ENCODE measurements at regions not wholly inside any gene's neighbourhood (a gene's known extent, or its start where the extent isn't known, plus 50 kb on each side); places are given as distances from the start of the nearest gene placed in this dataset.

DNA sequence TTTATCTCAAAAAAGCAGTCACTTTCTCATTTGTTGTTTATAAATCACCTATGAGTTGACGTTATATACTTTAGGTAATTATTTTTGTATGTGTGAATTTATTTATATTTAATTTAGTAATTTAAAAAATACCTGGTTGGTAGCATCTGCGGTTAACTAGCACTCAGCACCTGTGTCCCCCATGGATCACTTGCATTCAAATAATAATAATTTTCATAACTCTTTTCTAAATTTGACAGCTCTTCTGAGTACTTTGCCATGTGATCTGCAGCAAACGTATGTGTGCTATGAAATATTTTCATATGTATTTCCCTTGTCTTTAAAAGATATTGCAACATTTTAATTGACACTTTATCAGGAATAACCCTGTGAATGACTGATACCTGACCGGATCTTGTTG is 88.1 kb downstream of the CMPK2 start (continued):
- TF ChIP-seq, protein P1, sequence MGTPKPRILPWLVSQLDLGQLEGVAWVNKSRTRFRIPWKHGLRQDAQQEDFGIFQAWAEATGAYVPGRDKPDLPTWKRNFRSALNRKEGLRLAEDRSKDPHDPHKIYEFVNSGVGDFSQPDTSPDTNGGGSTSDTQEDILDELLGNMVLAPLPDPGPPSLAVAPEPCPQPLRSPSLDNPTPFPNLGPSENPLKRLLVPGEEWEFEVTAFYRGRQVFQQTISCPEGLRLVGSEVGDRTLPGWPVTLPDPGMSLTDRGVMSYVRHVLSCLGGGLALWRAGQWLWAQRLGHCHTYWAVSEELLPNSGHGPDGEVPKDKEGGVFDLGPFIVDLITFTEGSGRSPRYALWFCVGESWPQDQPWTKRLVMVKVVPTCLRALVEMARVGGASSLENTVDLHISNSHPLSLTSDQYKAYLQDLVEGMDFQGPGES (IDR thresholded peaks at IDR 0.05; ENCODE audit: low read depth, low read length): no peak
- no peak for TF ChIP-seq TEAD4 (IDR thresholded peaks at IDR 0.05; ENCODE audit: borderline replicate concordance, insufficient read depth)
- no peak for TF ChIP-seq SMC3 (IDR thresholded peaks at IDR 0.05; ENCODE audit: low read depth, low read length)
- TF ChIP-seq GABPA (IDR thresholded peaks at IDR 0.05; ENCODE audit: low read depth): no peak

DNA sequence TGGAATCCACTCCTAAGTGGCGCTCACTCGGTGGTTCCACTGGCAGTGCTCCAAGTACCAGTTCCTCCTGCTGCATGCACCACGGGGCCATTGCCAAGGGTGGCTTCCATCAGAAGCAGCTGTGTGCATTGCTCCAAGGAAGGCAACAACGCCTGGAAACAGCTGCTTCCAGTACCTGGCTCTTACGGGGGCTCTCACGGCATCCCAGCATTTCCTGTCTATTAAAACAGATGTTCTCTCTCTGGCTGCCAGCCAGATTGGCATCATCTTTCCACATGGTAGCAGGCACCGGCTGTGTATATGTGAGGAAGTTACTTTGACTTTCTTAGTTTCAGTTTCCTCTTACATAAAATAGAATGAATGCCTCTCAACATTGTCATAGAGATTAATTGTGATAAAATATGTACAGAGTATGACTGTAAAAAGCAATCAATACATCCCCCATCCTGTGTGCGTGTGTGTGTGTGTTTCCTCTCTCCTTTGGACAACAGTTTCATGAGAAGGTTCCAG is 84.9 kb downstream of the CMPK2 start:
- Histone ChIP-seq H3K4me1 (ENCODE audit: control insufficient read depth in 1 of 2, insufficient read depth in 2 of 2, low read depth in 1 of 2, low read length in 1 of 2) (peaks cover 0 to 13% of the 10 kb centered on the region in 2 experiments; a peak in 1 of 4 replicates), H2AFZ (ENCODE audit: low read depth) (no peak overlapping the region), H3K36me3 (replicated peaks in 1 of 2; ENCODE audit: control insufficient read depth in 1 of 2, insufficient read depth in 2 of 2, low read length in 1 of 2) (no peaks in the 10 kb centered on the region), H3K27ac (ENCODE audit: low read depth in 2 of 2, low read length in 1 of 2) (no peak overlapping the region), H4K20me1 (ENCODE audit: insufficient read depth) (no peaks in the 10 kb centered on the region), H3K4me2 (peak overlapping the region; percentile 32), H3K4me3 (ENCODE audit: low read depth in 2 of 2, low read length in 1 of 2) (peak overlapping the region in 1 of 2 experiments; percentile 3; a peak in 1 of 4 replicates), H3K9me2 (no peaks in the 10 kb centered on the region), H3K27me3 (ENCODE audit: insufficient read depth) (no peaks in the 10 kb centered on the region), H3F3A (replicated peaks; ENCODE audit: insufficient read depth) (no peaks in the 10 kb centered on the region), H3K9me3 (no peaks in the 10 kb centered on the region; the same call in 1 of the 2 replicates), H3K9ac (no peak overlapping the region), H3K79me2 (ENCODE audit: insufficient read depth) (no peaks in the 10 kb centered on the region)
- ChIA-PET CTCF (interaction anchor here (1.0 to 2.5 kb wide), 3 partner anchors 8 to 1087 kb away, joined by 3 to 7 read pairs (median 4); no protein-coding TSS in a partner anchor), POLR2A (interaction anchor here (0.6 kb wide), 1 partner anchor 10 kb away, joined by 4 read pairs; no protein-coding TSS in a partner anchor)
- 37% methylated on average over 8 of the region's 8 CpGs for WGBS (ENCODE audit: low lambda C conversion rate)
- DNase-seq: peak; percentile 76
- TF ChIP-seq, protein P2, sequence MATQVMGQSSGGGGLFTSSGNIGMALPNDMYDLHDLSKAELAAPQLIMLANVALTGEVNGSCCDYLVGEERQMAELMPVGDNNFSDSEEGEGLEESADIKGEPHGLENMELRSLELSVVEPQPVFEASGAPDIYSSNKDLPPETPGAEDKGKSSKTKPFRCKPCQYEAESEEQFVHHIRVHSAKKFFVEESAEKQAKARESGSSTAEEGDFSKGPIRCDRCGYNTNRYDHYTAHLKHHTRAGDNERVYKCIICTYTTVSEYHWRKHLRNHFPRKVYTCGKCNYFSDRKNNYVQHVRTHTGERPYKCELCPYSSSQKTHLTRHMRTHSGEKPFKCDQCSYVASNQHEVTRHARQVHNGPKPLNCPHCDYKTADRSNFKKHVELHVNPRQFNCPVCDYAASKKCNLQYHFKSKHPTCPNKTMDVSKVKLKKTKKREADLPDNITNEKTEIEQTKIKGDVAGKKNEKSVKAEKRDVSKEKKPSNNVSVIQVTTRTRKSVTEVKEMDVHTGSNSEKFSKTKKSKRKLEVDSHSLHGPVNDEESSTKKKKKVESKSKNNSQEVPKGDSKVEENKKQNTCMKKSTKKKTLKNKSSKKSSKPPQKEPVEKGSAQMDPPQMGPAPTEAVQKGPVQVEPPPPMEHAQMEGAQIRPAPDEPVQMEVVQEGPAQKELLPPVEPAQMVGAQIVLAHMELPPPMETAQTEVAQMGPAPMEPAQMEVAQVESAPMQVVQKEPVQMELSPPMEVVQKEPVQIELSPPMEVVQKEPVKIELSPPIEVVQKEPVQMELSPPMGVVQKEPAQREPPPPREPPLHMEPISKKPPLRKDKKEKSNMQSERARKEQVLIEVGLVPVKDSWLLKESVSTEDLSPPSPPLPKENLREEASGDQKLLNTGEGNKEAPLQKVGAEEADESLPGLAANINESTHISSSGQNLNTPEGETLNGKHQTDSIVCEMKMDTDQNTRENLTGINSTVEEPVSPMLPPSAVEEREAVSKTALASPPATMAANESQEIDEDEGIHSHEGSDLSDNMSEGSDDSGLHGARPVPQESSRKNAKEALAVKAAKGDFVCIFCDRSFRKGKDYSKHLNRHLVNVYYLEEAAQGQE (IDR thresholded peaks at IDR 0.05; ENCODE audit: low read depth, low read length): no peak
- TF ChIP-seq, protein P3, sequence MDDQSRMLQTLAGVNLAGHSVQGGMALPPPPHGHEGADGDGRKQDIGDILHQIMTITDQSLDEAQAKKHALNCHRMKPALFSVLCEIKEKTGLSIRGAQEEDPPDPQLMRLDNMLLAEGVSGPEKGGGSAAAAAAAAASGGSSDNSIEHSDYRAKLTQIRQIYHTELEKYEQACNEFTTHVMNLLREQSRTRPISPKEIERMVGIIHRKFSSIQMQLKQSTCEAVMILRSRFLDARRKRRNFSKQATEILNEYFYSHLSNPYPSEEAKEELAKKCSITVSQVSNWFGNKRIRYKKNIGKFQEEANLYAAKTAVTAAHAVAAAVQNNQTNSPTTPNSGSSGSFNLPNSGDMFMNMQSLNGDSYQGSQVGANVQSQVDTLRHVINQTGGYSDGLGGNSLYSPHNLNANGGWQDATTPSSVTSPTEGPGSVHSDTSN (IDR thresholded peaks at IDR 0.05): no peak
- TF ChIP-seq, protein P1 (IDR thresholded peaks at IDR 0.05; ENCODE audit: low read depth, low read length): no peak
- TF ChIP-seq, protein P4, sequence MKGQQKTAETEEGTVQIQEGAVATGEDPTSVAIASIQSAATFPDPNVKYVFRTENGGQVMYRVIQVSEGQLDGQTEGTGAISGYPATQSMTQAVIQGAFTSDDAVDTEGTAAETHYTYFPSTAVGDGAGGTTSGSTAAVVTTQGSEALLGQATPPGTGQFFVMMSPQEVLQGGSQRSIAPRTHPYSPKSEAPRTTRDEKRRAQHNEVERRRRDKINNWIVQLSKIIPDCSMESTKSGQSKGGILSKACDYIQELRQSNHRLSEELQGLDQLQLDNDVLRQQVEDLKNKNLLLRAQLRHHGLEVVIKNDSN (IDR thresholded peaks at IDR 0.05; ENCODE audit: borderline replicate concordance, low read depth): no peak
- TF ChIP-seq MEF2A (IDR thresholded peaks at IDR 0.05; ENCODE audit: borderline replicate concordance, low read depth): no peak
- TF ChIP-seq TCF12 (IDR thresholded peaks at IDR 0.05): no peak
- no peak for TF ChIP-seq GABPA (IDR thresholded peaks at IDR 0.05; ENCODE audit: low read depth)
- TF ChIP-seq MXI1 (IDR thresholded peaks at IDR 0.05; ENCODE audit: low read depth, low read length): no peak; the same call in 1 of the 2 replicates
- peak; percentile 27 for TF ChIP-seq CHD2 (IDR thresholded peaks at IDR 0.05; ENCODE audit: low read length, partially characterized antibody)
- peak; percentile 22; the same call in 1 of the 2 replicates for TF ChIP-seq NFIC (IDR thresholded peaks at IDR 0.05; ENCODE audit: borderline replicate concordance)
- no peak for TF ChIP-seq RAD21 (IDR thresholded peaks at IDR 0.05; ENCODE audit: low read length)
- TF ChIP-seq, protein P5, sequence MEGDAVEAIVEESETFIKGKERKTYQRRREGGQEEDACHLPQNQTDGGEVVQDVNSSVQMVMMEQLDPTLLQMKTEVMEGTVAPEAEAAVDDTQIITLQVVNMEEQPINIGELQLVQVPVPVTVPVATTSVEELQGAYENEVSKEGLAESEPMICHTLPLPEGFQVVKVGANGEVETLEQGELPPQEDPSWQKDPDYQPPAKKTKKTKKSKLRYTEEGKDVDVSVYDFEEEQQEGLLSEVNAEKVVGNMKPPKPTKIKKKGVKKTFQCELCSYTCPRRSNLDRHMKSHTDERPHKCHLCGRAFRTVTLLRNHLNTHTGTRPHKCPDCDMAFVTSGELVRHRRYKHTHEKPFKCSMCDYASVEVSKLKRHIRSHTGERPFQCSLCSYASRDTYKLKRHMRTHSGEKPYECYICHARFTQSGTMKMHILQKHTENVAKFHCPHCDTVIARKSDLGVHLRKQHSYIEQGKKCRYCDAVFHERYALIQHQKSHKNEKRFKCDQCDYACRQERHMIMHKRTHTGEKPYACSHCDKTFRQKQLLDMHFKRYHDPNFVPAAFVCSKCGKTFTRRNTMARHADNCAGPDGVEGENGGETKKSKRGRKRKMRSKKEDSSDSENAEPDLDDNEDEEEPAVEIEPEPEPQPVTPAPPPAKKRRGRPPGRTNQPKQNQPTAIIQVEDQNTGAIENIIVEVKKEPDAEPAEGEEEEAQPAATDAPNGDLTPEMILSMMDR (IDR thresholded peaks at IDR 0.05): no peak
- TF ChIP-seq, protein P6, sequence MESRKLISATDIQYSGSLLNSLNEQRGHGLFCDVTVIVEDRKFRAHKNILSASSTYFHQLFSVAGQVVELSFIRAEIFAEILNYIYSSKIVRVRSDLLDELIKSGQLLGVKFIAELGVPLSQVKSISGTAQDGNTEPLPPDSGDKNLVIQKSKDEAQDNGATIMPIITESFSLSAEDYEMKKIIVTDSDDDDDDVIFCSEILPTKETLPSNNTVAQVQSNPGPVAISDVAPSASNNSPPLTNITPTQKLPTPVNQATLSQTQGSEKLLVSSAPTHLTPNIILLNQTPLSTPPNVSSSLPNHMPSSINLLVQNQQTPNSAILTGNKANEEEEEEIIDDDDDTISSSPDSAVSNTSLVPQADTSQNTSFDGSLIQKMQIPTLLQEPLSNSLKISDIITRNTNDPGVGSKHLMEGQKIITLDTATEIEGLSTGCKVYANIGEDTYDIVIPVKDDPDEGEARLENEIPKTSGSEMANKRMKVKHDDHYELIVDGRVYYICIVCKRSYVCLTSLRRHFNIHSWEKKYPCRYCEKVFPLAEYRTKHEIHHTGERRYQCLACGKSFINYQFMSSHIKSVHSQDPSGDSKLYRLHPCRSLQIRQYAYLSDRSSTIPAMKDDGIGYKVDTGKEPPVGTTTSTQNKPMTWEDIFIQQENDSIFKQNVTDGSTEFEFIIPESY (IDR thresholded peaks at IDR 0.05; ENCODE audit: borderline replicate concordance, low read depth): no peak
- TF ChIP-seq NRF1 (IDR thresholded peaks at IDR 0.05; ENCODE audit: low read depth, low read length): no peak
- TF ChIP-seq, protein P7, sequence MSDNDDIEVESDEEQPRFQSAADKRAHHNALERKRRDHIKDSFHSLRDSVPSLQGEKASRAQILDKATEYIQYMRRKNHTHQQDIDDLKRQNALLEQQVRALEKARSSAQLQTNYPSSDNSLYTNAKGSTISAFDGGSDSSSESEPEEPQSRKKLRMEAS (IDR thresholded peaks at IDR 0.05; ENCODE audit: low read depth): no peak
- peak in 1 of 2 experiments; percentile 41; a peak in 1 of 4 replicates for TF ChIP-seq EP300 (IDR thresholded peaks at IDR 0.05; ENCODE audit: borderline replicate concordance in 1 of 2, low read depth in 1 of 2, low read length in 1 of 2)

All from SK-N-SH (cell line).